PC-9 (cell line): ENCODE measurements at regions not wholly inside any gene's neighbourhood (a gene's known extent, or its start where the extent isn't known, plus 50 kb on each side); places are given as distances from the start of the nearest gene placed in this dataset.

ENCODE experiments used
- CTCF ChIP-seq: fragments of 200-600 bp; sonication (generic); conservative IDR thresholded peaks from 2 replicates; pipeline ENCODE4 v1.6.1; 2017; ENCODE audit warnings: mixed run types, antibody characterized with exemption, mild to moderate bottlenecking, moderate library complexity
- EZH2 ChIP-seq: fragments of 200-600 bp; sonication (generic); IDR thresholded peaks from 2 replicates; pipeline ENCODE4 v1.8.0; 2017; ENCODE audit warnings: antibody characterized with exemption, low read depth

GRCh38 chr2:139968588-139968987 lies 1188.4 kb upstream of the NXPH2 start:
- TF ChIP-seq CTCF (no peak), EZH2 (no peak)
